GM23338 (cell line): ENCODE measurements at regions not wholly inside any gene's neighbourhood (a gene's known extent, or its start where the extent isn't known, plus 50 kb on each side); places are given as distances from the start of the nearest gene placed in this dataset.

Experiments
- CREB1 ChIP-seq: fragments of 250-450 bp; sonication (Bioruptor Pico); IDR thresholded peaks from 2 replicates; pipeline ENCODE4 v1.5.0; 2020; ENCODE audit warnings: low read depth, mild to moderate bottlenecking, moderate library complexity
- ETS1 ChIP-seq: IDR thresholded peaks from 2 replicates; pipeline ENCODE4 v1.6.1; 2016; ENCODE audit warnings: antibody characterized with exemption
- EZH2 ChIP-seq: fragments of 200-600 bp; sonication (generic); IDR thresholded peaks from one replicate; pipeline ENCODE4 v1.8.0; 2017; ENCODE audit warnings: antibody characterized with exemption, mild to moderate bottlenecking, low read depth; ENCODE audit not compliant: unreplicated experiment
- EZH2phosphoT487 ChIP-seq: fragments of 200-600 bp; sonication (generic); IDR thresholded peaks from one replicate; pipeline ENCODE4 v1.8.1; 2018; ENCODE audit warnings: antibody characterized with exemption; ENCODE audit not compliant: unreplicated experiment
- JUNB ChIP-seq: IDR thresholded peaks from one replicate; pipeline ENCODE4 v1.6.1; 2016; ENCODE audit warnings: antibody characterized with exemption; ENCODE audit not compliant: unreplicated experiment
- NANOG ChIP-seq: IDR thresholded peaks from 2 replicates; pipeline ENCODE4 v1.6.1; 2016; ENCODE audit warnings: antibody characterized with exemption, borderline replicate concordance
- POLR2AphosphoS5 ChIP-seq: IDR thresholded peaks from 2 replicates; pipeline ENCODE4 v1.6.1; 2016; ENCODE audit warnings: antibody characterized with exemption, low read depth
- STAT1 ChIP-seq: IDR thresholded peaks from one replicate; pipeline ENCODE4 v1.6.1; 2016; ENCODE audit warnings: antibody characterized with exemption; ENCODE audit not compliant: unreplicated experiment
- ZNF114 ChIP-seq: fragments of 250-450 bp; sonication (Bioruptor Pico); IDR thresholded peaks from 2 replicates; pipeline ENCODE4 v1.5.0; 2020; ENCODE audit warnings: mild to moderate bottlenecking, moderate library complexity
- ZNF331 ChIP-seq: fragments of 250-450 bp; sonication (Bioruptor Pico); IDR thresholded peaks from 2 replicates; pipeline ENCODE4 v1.5.0; 2020; ENCODE audit warnings: low read depth, mild to moderate bottlenecking, moderate library complexity
- TF ChIP-seq, protein P1 (sequence below), 2 experiments: fragments of 200-600 bp in 1 of 2; sonication (generic) in 1 of 2; conservative IDR thresholded peaks; 2 replicates each; pipeline versions ENCODE4 v1.5.1 to v1.6.1; 2016 to 2017; ENCODE audit warnings: antibody characterized with exemption in 2 of 2, low read depth in 2 of 2, mild to moderate bottlenecking in 2 of 2, moderate library complexity in 1 of 2
- TF ChIP-seq, protein P2 (sequence below): IDR thresholded peaks from one replicate; pipeline ENCODE4 v1.6.1; 2018; ENCODE audit warnings: antibody characterized with exemption; ENCODE audit not compliant: unreplicated experiment
- TF ChIP-seq, protein P3 (sequence below): fragments of 250-450 bp; sonication (Bioruptor Pico); IDR thresholded peaks from 2 replicates; pipeline ENCODE4 v1.5.0; 2020; ENCODE audit warnings: mild to moderate bottlenecking, moderate library complexity

DNA sequence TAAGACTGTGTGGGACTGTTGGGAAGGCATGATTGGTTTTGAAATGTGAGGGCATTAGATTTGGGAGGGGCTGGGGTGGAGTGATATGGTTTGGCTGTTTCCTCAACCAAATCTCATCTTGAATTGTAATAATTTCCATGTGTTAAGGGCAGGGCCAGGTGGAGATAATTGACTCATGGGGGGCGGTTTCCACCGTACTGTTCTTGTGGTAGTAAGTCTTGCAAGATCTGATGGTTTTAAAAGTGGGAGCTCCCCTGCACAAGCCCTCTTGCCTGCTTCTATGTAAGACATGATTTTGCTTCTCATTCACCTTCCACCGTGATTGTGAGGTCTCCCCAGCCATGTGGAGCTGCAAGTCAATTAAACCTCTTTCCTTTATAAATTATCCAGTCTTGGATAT is 76.6 kb upstream of the PPFIA2 start:
- TF ChIP-seq, protein P1, sequence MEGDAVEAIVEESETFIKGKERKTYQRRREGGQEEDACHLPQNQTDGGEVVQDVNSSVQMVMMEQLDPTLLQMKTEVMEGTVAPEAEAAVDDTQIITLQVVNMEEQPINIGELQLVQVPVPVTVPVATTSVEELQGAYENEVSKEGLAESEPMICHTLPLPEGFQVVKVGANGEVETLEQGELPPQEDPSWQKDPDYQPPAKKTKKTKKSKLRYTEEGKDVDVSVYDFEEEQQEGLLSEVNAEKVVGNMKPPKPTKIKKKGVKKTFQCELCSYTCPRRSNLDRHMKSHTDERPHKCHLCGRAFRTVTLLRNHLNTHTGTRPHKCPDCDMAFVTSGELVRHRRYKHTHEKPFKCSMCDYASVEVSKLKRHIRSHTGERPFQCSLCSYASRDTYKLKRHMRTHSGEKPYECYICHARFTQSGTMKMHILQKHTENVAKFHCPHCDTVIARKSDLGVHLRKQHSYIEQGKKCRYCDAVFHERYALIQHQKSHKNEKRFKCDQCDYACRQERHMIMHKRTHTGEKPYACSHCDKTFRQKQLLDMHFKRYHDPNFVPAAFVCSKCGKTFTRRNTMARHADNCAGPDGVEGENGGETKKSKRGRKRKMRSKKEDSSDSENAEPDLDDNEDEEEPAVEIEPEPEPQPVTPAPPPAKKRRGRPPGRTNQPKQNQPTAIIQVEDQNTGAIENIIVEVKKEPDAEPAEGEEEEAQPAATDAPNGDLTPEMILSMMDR (conservative IDR thresholded peaks at IDR 0.05; ENCODE audit: low read depth in 2 of 2) = no peak
- TF ChIP-seq EZH2phosphoT487 (no peak), POLR2AphosphoS5 (no peak), EZH2 (no peak), JUNB (no peak), STAT1 (no peak), CREB1 (CRISPR knock-in tag) (no peak), ETS1 (no peak), ZNF331 (CRISPR knock-in tag) (no peak), ZNF114 (CRISPR knock-in tag) (no peak), NANOG (no peak)
- TF ChIP-seq, protein P2, sequence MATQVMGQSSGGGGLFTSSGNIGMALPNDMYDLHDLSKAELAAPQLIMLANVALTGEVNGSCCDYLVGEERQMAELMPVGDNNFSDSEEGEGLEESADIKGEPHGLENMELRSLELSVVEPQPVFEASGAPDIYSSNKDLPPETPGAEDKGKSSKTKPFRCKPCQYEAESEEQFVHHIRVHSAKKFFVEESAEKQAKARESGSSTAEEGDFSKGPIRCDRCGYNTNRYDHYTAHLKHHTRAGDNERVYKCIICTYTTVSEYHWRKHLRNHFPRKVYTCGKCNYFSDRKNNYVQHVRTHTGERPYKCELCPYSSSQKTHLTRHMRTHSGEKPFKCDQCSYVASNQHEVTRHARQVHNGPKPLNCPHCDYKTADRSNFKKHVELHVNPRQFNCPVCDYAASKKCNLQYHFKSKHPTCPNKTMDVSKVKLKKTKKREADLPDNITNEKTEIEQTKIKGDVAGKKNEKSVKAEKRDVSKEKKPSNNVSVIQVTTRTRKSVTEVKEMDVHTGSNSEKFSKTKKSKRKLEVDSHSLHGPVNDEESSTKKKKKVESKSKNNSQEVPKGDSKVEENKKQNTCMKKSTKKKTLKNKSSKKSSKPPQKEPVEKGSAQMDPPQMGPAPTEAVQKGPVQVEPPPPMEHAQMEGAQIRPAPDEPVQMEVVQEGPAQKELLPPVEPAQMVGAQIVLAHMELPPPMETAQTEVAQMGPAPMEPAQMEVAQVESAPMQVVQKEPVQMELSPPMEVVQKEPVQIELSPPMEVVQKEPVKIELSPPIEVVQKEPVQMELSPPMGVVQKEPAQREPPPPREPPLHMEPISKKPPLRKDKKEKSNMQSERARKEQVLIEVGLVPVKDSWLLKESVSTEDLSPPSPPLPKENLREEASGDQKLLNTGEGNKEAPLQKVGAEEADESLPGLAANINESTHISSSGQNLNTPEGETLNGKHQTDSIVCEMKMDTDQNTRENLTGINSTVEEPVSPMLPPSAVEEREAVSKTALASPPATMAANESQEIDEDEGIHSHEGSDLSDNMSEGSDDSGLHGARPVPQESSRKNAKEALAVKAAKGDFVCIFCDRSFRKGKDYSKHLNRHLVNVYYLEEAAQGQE = no peak
- TF ChIP-seq, protein P3, sequence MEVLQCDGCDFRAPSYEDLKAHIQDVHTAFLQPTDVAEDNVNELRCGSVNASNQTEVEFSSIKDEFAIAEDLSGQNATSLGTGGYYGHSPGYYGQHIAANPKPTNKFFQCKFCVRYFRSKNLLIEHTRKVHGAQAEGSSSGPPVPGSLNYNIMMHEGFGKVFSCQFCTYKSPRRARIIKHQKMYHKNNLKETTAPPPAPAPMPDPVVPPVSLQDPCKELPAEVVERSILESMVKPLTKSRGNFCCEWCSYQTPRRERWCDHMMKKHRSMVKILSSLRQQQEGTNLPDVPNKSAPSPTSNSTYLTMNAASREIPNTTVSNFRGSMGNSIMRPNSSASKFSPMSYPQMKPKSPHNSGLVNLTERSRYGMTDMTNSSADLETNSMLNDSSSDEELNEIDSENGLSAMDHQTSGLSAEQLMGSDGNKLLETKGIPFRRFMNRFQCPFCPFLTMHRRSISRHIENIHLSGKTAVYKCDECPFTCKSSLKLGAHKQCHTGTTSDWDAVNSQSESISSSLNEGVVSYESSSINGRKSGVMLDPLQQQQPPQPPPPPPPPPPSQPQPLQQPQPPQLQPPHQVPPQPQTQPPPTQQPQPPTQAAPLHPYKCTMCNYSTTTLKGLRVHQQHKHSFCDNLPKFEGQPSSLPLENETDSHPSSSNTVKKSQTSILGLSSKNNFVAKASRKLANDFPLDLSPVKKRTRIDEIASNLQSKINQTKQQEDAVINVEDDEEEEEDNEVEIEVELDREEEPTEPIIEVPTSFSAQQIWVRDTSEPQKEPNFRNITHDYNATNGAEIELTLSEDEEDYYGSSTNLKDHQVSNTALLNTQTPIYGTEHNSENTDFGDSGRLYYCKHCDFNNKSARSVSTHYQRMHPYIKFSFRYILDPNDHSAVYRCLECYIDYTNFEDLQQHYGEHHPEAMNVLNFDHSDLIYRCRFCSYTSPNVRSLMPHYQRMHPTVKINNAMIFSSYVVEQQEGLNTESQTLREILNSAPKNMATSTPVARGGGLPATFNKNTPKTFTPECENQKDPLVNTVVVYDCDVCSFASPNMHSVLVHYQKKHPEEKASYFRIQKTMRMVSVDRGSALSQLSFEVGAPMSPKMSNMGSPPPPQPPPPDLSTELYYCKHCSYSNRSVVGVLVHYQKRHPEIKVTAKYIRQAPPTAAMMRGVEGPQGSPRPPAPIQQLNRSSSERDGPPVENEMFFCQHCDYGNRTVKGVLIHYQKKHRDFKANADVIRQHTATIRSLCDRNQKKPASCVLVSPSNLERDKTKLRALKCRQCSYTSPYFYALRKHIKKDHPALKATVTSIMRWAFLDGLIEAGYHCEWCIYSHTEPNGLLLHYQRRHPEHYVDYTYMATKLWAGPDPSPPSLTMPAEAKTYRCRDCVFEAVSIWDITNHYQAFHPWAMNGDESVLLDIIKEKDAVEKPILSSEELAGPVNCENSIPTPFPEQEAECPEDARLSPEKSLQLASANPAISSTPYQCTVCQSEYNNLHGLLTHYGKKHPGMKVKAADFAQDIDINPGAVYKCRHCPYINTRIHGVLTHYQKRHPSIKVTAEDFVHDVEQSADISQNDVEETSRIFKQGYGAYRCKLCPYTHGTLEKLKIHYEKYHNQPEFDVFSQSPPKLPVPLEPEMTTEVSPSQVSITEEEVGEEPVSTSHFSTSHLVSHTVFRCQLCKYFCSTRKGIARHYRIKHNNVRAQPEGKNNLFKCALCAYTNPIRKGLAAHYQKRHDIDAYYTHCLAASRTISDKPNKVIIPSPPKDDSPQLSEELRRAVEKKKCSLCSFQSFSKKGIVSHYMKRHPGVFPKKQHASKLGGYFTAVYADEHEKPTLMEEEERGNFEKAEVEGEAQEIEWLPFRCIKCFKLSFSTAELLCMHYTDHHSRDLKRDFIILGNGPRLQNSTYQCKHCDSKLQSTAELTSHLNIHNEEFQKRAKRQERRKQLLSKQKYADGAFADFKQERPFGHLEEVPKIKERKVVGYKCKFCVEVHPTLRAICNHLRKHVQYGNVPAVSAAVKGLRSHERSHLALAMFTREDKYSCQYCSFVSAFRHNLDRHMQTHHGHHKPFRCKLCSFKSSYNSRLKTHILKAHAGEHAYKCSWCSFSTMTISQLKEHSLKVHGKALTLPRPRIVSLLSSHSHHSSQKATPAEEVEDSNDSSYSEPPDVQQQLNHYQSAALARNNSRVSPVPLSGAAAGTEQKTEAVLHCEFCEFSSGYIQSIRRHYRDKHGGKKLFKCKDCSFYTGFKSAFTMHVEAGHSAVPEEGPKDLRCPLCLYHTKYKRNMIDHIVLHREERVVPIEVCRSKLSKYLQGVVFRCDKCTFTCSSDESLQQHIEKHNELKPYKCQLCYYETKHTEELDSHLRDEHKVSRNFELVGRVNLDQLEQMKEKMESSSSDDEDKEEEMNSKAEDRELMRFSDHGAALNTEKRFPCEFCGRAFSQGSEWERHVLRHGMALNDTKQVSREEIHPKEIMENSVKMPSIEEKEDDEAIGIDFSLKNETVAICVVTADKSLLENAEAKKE (CRISPR knock-in tag) = no peak
